Neural progenitor cell (in vitro differentiated cells): ENCODE measurements at regions not wholly inside any gene's neighbourhood (a gene's known extent, or its start where the extent isn't known, plus 50 kb on each side); places are given as distances from the start of the nearest gene placed in this dataset.

Experiments used
- DNase-seq: peaks from one replicate; pipeline ENCODE4 v3.0.0-alpha.2; 2016; ENCODE audit warnings: low spot score
- H2AFZ ChIP-seq: fragments of 200-600 bp; sonication (generic); replicated peaks from 2 replicates; pipeline ENCODE4 v1.6.1; 2016; ENCODE audit warnings: antibody characterized with exemption
- H3F3A ChIP-seq: fragments of 200-600 bp; sonication (generic); 2 replicates; pipeline ENCODE4 v1.6.1; 2016; ENCODE audit warnings: antibody characterized with exemption, low read depth
- H3K27ac ChIP-seq: fragments of 200-600 bp; sonication (generic); 2 replicates; pipeline ENCODE4 v1.5.1; 2016; ENCODE audit warnings: mild to moderate bottlenecking
- H3K27me3 ChIP-seq: fragments of 200-600 bp; sonication (generic); 2 replicates; pipeline ENCODE4 v1.6.1; 2016; ENCODE audit warnings: mild to moderate bottlenecking, moderate library complexity
- H3K36me3 ChIP-seq: fragments of 200-600 bp; sonication (generic); 2 replicates; pipeline ENCODE4 v1.5.1; 2016
- H3K4me1 ChIP-seq: fragments of 200-600 bp; sonication (generic); 2 replicates; pipeline ENCODE4 v1.6.1; 2016; ENCODE audit warnings: mixed run types
- H3K4me2 ChIP-seq: fragments of 200-600 bp; sonication (generic); 2 replicates; pipeline ENCODE4 v1.6.1; 2016
- H3K4me3 ChIP-seq: fragments of 200-600 bp; sonication (generic); 2 replicates; pipeline ENCODE4 v1.5.1; 2016
- H3K79me2 ChIP-seq: fragments of 200-600 bp; sonication (generic); 2 replicates; pipeline ENCODE4 v1.6.1; 2016; ENCODE audit warnings: low read depth
- H3K9ac ChIP-seq: fragments of 200-600 bp; sonication (generic); 2 replicates; pipeline ENCODE4 v1.6.1; 2016
- H3K9me3 ChIP-seq: fragments of 200-600 bp; sonication (generic); 2 replicates; pipeline ENCODE4 v1.5.1; 2016; ENCODE audit warnings: low read depth
- H4K20me1 ChIP-seq: fragments of 200-600 bp; sonication (generic); 2 replicates; pipeline ENCODE4 v1.6.1; 2016; ENCODE audit warnings: low read depth
- H3K27ac Mint-ChIP-seq: 3 replicates; pipeline ENCODE4 v1.8.0; 2021; ENCODE audit warnings: mixed read lengths
- H3K27me3 Mint-ChIP-seq: 2 replicates; pipeline ENCODE4 v1.8.0; 2022; ENCODE audit warnings: low read depth, mild to moderate bottlenecking, inconsistent platforms, moderate library complexity, mixed read lengths; ENCODE audit not compliant: insufficient read depth
- H3K36me3 Mint-ChIP-seq: 3 replicates; pipeline ENCODE4 v1.8.0; 2021; ENCODE audit warnings: mixed read lengths
- H3K4me1 Mint-ChIP-seq: 3 replicates; pipeline ENCODE4 v1.8.0; 2021; ENCODE audit warnings: mixed read lengths
- H3K4me3 Mint-ChIP-seq: 3 replicates; pipeline ENCODE4 v1.8.0; 2021; ENCODE audit warnings: mild to moderate bottlenecking, moderate library complexity, mixed read lengths
- H3K9me3 Mint-ChIP-seq: 3 replicates; pipeline ENCODE4 v1.8.0; 2020; ENCODE audit warnings: mixed read lengths
- CTCF ChIP-seq: fragments of 200-600 bp; sonication (generic); IDR thresholded peaks from 2 replicates; pipeline ENCODE4 v1.5.1; 2017; ENCODE audit warnings: antibody characterized with exemption, mild to moderate bottlenecking
- EZH2 ChIP-seq: fragments of 200-600 bp; sonication (generic); IDR thresholded peaks from 2 replicates; pipeline ENCODE4 v1.6.1; 2017; ENCODE audit warnings: antibody characterized with exemption, mild to moderate bottlenecking, moderate library complexity
- EZH2phosphoT487 ChIP-seq: fragments of 200-600 bp; sonication (generic); IDR thresholded peaks from 2 replicates; pipeline ENCODE4 v1.6.1; 2017; ENCODE audit warnings: antibody characterized with exemption

DNA sequence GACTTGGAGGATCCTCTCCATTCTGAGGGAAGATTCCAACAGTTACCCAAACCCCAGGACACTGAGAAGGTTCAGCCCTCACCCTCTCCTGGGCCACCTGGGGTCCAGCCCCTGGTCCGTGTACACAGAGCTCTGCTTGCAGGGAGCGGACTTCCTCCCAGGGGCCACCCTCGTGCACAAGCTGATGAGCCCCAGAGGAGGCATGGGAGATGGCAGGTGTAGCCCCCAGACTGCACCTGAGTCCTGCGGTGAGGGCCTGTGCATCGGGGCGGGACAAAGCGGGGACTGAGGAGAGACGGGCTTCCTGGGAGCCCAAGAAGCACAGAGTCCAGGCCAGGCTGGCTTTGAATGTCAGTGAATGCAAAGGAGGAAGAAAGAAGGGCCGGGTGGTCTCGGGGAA lies 1374.9 kb downstream of the BRD1 start:
- H3K4me2 ChIP-seq: no peak overlapping the region
- H3K9ac ChIP-seq: no peak overlapping the region
- no peaks in the 10 kb centered on the region for H3F3A ChIP-seq
- H3K4me3 Mint-ChIP-seq: no peak overlapping the region
- peaks cover 20% of the 10 kb centered on the region for H3K4me1 Mint-ChIP-seq
- no peak overlapping the region for H2AFZ ChIP-seq
- no peaks in the 10 kb centered on the region for H3K79me2 ChIP-seq
- H3K27ac Mint-ChIP-seq: no peak overlapping the region
- no peaks in the 10 kb centered on the region for H3K36me3 Mint-ChIP-seq
- H3K4me1 ChIP-seq: no peaks in the 10 kb centered on the region
- H3K27ac ChIP-seq: no peak overlapping the region
- H3K27me3 ChIP-seq: no peaks in the 10 kb centered on the region
- no peak for TF ChIP-seq EZH2phosphoT487
- TF ChIP-seq EZH2: no peak
- no peak for TF ChIP-seq CTCF
- DNase-seq: no peak
- no peaks in the 10 kb centered on the region for H3K36me3 ChIP-seq
- peaks cover 10% of the 10 kb centered on the region for H3K27me3 Mint-ChIP-seq
- H3K9me3 Mint-ChIP-seq: peaks cover 4% of the 10 kb centered on the region
- no peaks in the 10 kb centered on the region for H3K9me3 ChIP-seq
- no peak overlapping the region for H3K4me3 ChIP-seq
- H4K20me1 ChIP-seq: no peaks in the 10 kb centered on the region

- H3K27me3 Mint-ChIP-seq: peaks cover 10% of the 10 kb centered on the region
- H3K36me3 Mint-ChIP-seq: no peaks in the 10 kb centered on the region
These were observed 1375.8 kb downstream of the BRD1 start for GRCh38 chr22:48451891-48452290.

GRCh38 chr22:48450188-48450825 lies 1377.4 kb downstream of the BRD1 start:
- Histone ChIP-seq H3K27ac (no peak overlapping the region), H3K36me3 (no peaks in the 10 kb centered on the region), H3K27me3 (no peaks in the 10 kb centered on the region), H3K79me2 (no peaks in the 10 kb centered on the region), H3K9ac (no peak overlapping the region), H3K9me3 (no peaks in the 10 kb centered on the region), H3K4me2 (no peak overlapping the region), H3F3A (no peaks in the 10 kb centered on the region), H4K20me1 (no peaks in the 10 kb centered on the region), H3K4me1 (no peaks in the 10 kb centered on the region), H3K4me3 (no peak overlapping the region), H2AFZ (no peak overlapping the region)
- Mint-ChIP-seq H3K4me3 (no peak overlapping the region), H3K4me1 (peaks cover 4% of the 10 kb centered on the region), H3K27me3 (peaks cover 3% of the 10 kb centered on the region), H3K9me3 (no peaks in the 10 kb centered on the region), H3K36me3 (no peaks in the 10 kb centered on the region), H3K27ac (no peak overlapping the region)
- no peak for DNase-seq
- no peak for TF ChIP-seq EZH2phosphoT487
- no peak for TF ChIP-seq CTCF
- no peak for TF ChIP-seq EZH2

More at GRCh38 chr22:48451891-48452290, 1375.8 kb downstream of the BRD1 start:
- H3K4me3 Mint-ChIP-seq: no peak overlapping the region
- Histone ChIP-seq H3K9ac (no peak overlapping the region), H3K27me3 (no peaks in the 10 kb centered on the region), H3K36me3 (no peaks in the 10 kb centered on the region), H3K27ac (no peak overlapping the region), H3K4me1 (no peaks in the 10 kb centered on the region), H3K4me2 (no peak overlapping the region), H2AFZ (no peak overlapping the region), H3K9me3 (no peaks in the 10 kb centered on the region), H3K79me2 (no peaks in the 10 kb centered on the region), H3K4me3 (no peak overlapping the region), H3F3A (no peaks in the 10 kb centered on the region), H4K20me1 (no peaks in the 10 kb centered on the region)
- no peak overlapping the region for H3K27ac Mint-ChIP-seq
- peaks cover 15% of the 10 kb centered on the region for H3K4me1 Mint-ChIP-seq
- DNase-seq: no peak
- TF ChIP-seq EZH2 (no peak), CTCF (no peak), EZH2phosphoT487 (no peak)
- peaks cover 3% of the 10 kb centered on the region for H3K9me3 Mint-ChIP-seq
